HG02642 (cell line): ENCODE measurements at regions not wholly inside any gene's neighbourhood (a gene's known extent, or its start where the extent isn't known, plus 50 kb on each side); places are given as distances from the start of the nearest gene placed in this dataset.
A peak's percentile ranks its signal among the peaks of the same experiment; 100 is the strongest.
"Not testable (repeated sequence)": the region's sequence is repeated elsewhere in the genome, so short reads cannot be mapped to it uniquely, and the experiment has no call there.

Experiments used
- ATAC-seq: cut with Tn5 transposase; IDR thresholded peaks from one replicate; pipeline ENCODE4 v1.9.1; 2021; ENCODE audit warnings: mild to moderate bottlenecking; ENCODE audit not compliant: unreplicated experiment, poor library complexity

DNA sequence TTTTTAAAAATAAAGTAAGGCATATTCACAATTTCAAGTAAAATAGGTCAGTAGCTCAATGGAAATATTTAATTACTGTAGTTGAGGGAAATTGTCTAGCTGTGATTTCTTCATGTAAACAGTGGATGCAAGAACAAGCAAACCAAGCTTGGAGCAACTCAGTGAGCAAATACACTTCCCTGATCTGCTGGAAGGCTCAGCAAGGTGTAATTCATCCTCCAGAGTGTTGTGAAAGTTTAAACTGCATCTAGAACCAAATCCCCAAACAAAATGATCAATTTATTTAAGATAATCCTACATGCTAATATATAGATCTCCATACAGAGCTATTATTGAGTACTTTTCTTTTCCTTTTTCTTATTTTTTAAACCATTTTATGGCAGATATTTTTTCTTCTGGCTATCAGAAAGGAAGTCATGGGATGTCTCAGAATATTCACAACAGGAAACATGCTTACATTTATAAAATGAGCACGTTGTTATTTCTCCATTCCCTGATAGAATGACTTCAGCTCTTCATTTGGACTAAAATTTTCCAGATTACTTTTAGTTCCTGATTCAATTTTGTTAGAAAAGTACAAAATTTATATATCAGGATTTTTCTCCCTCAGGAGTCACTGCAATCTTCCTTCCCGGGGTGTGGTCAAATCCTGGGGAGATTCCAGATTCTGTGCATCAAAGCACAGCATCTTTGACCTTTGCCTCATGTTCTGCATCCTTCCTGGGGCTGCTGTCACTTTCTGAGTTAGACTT, 219.2 kb upstream of the ELL2 start:
- no peak for ATAC-seq

DNA sequence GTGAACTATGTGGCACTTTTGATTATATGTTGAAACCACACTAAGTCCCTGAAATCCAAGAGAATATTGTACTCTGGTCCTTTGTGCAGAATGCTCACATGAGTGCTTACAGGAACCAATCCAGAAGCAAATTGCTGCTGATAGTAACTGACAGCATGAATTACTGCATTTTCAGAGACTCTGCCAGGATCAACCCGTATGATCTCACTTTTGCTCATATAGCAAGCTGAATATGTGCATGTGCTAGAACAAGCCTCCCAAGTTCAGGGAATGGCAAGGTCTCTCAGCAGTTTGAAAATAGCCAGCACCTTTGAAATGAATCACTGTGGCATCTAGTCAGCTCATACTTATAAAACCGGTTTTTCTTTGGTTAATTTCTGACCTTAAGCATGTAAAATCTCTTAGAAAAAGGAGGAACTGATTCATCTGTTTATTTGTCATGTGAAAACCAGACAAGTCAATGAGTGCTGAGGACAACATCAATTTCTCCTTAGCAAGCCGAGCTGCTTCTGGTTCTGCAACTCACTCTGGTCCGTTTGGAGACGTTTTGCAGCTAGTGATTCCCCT, 215.7 kb upstream of the ELL2 start:
- peak; percentile 87 for ATAC-seq

DNA sequence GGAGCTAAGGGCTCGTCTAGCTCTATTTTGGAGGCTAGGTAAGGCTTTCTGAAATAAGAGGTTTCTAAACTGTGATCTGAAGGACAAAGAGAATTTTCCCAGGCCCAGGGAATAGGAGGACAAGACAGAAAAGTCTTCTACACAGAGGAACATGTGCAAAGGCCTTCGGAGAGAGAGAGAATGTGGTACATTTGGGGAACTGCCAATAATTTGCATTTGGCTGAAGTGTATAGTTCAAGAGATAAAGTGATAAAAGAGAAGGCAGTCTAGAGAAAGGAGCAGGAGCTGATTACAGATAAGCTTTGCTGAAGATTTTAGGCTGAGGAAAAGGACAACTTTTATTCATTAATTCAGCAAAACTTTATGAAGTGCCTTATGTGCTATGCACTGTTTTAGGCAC, 214.4 kb upstream of the ELL2 start:
- ATAC-seq = no peak

DNA sequence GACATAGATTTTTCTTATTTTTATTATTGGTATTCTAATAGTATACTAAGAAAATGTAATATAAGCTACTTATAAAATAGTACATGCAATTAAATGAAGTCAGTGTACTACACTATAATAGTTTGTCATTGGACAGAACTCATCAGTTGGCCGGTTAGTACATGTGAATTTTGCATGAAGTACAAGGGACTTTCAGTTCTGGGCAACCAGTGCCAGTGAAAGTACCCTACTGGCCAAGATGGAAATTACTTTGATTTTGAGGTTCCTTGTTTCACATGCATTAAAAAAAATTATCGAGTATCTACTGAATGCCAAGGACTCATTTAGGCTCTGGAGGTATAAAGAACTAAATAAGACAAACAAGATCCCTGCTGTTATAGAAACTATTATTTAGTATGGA, 213.4 kb upstream of the ELL2 start:
- ATAC-seq = no peak

DNA sequence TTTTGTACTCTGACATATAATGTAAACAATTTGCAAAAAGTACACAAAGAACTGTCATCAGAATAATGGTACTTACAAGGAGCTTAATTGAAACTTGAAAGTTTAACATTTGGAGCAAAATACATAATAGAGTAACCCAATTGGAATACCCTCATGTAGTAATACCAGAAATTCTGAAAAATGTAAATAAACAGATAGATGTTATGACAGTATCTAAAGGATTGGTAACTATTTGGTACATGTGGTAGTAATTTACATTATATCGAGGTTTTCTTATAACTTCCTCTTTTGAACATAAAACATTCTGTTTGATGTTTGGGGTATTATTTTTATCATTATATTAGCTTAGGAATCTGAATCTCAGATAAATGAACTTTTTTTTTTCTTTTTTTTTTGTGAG, 211.7 kb upstream of the ELL2 start:
- no peak for ATAC-seq

DNA sequence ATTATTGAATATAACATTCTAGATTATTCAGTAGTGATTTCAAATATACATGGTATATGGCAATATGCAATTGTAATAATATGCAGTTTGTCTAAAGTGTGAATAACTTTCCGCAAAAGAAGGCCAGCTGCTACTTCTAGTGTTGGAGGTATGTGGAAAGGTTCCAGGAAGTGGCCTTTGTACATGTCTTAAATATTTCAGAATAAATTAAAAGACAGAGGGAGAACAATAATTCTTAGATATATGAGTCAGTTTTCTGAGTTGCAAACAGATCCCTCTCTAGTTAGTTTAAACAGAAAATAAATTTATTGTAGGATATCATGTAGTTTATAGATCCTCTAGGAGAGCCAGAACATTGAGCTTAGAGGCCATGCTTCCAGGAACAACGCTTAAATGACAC, 210.8 kb upstream of the ELL2 start:
- no peak for ATAC-seq

DNA sequence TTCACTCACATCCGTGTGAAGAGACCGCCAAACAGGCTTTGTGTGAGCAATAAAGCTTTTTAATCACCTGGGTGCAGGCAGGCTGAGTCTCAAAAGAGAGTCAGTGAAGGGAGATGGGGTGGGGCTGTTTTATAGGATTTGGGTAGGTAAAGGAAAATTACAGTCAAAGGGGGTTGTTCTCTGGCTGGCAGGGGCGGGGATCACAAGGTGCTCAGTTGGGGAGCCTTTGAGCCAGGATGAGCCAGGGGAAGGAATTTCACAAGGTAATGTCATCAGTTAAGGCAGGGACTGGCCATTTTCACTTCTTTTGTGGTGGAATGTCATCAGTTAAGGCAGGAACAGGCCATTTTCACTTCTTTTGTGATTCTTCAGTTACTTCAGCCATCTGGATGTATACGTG, 210.3 kb upstream of the ELL2 start:
- not testable (repeated sequence) for ATAC-seq

DNA sequence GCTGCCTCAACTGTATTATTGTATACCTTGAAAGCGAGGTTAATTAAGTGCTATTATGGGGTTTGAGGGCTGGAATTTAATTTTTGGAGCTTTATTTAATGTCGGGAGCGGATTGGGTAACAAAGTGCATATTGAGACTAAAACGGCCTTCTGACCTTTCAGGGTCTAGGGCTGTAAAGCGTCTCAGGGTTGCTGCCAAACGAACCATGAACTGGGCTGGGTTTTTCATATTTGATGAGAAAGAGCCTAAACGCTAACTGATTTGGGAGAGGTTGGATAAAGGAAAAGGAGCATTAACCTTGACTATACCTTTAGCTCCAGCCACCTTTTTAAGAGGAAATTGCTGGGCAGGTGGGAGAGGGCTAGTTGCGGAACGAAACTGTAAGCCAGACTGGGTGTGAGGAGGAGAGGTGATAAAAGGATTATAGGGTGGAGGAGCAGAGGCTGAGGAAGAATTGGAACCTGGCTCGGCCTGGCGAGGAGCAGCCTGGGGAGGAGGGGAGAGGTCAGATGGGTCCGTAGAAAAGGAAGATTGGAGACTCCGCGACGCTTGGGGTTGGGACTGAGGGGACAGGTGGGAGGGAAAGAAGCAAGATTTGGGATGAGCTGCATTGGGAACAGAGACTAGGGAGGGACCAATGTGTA, 209.0 kb upstream of the ELL2 start:
- ATAC-seq = not testable (repeated sequence)

DNA sequence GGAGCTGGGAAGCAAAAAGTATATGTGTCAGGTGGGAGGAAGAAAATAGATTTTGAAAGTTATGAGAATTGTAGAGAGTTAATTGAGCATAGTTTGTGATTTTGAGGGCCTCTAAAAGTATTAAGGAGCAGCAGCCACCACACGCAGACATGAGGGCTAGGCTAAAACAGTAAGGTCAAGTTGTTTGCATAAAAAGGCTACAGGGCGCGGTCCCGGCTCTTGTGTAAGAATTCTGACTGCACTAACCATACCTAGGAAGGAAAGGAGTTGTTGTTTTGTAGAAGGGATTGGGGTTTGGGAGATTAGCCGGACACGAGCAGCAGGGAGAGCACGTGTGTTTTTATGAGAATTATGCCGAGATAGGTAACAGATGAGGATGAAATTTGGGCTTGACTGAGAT, 207.2 kb upstream of the ELL2 start:
- not testable (repeated sequence) for ATAC-seq

DNA sequence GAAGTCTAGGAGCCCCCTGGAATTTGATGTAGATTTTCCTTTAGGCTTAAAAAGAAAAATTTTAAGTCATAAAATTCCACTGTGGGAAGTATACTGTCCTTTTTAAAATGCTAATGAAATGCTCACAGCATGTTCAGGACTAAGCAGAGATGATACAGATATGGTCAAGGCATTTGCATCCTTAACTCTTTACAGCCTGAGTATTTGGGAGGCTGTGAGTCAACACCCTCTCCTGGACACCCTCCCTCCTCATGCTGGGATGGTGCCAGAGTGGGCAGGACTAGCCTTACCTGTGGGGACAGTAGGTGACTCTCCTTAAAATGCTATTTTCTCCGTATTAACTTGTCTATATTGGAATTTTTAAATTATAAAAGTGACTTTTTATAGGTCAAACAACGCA, 197.4 kb upstream of the ELL2 start:
- no peak for ATAC-seq

DNA sequence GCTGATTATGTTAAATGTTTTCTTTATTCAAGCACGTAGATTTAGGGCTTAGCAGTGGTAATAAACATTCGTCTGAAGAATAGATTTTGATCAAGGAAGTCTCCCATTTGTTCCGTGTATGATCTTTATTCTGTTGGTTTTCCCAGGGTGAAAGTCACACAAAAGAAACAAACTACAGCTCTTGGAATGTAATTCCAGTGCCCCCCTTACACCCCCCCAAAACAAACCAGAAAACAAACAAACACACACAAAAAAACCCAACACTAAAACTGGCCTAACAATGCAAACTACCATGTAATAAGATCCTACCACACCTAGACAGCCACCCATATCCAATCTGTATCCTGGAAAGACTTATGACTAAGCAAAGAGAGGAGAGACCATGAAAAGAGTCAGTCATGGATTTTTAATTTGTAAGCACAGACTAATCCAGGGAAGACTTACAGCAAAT, 196.2 kb upstream of the ELL2 start:
- no peak for ATAC-seq

DNA sequence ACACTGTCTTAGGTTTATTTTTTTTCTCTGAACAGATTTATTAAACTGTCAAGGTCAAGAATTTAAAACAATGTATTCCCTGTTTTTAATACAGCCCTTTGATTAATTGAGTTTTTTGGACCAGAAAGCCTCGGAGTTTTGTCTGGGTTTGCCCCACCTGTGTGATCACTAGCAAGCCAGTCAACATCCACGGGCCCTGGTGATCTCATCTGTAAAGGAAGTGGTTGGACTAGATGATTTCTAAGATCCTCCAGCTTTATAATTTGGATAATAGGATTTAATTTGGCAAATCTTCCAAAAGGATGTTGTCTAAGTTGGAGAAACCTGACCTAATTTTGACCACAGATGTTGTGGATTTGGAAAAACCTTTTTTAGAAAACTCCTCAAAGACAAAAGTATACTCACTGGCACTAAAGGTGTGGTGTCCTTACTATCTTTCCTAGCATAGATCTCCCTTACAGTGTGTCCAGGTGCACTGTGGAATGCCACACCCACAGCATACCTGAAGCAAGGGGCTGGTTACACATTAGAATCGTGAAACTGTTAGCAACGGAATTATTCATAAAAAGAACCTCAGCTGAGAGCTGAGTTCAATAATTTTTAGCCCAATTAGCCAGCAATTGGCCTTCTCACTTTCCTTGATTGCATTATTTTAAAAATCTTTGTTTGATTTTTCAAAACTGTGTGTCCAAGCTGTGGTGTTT, 195.6 kb upstream of the ELL2 start:
- ATAC-seq = no peak

DNA sequence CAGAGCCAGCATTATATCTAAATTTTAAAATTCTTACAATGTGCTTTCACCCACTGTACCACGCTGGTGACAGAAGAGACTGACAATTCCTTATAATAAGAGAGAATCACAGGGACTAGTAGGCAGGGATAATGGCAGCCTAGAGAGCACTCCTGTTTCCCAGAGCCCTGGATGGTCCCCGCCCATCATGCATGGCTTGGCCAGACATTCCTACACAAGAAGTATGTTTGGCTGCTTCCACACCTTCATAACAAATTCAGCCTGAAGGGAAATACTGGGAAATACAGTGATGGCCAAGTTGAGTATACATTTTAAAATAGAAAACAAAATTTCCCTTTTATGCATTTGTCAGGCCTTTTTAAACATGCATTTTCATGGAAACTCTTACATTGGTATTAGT, 193.5 kb upstream of the ELL2 start:
- no peak for ATAC-seq

DNA sequence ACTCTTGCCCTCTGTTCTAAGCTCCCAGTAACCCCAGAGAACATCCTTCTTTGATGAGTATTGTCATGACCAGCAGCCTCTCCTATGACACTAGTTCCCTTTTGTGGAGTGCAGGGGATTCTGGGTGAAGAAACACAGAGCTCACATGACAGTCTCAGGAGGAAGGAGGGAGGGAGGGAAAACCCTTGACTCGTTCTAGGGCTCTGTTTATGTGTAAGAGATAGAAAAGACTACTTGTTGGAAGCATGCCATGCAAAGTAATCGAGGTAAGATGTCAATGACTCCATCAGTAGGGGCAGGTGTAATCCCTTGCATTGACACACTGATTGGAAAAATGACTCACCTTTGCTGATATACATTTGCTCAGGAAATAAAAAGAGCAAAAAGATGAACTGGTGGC, 190.2 kb upstream of the ELL2 start:
- ATAC-seq = no peak

DNA sequence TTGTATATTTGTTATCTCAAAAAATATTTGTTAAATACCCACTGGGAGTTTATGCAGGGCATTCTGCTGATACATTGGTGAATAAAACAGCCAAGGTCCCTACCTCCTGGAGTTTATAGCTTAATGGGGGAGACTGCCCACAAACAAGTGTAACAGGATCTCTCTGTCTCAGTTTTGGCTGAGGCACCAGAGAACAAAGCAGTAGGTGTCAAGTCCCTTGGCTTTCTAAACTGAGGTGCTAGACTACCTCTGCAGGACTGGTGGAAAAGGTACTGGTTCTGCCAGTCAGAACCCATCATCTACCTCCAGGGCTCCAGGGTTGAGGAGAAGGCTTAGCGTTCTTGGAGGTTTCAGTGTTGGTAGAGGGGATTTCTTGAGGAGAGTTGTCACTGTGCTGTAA, 188.4 kb upstream of the ELL2 start:
- ATAC-seq = no peak

DNA sequence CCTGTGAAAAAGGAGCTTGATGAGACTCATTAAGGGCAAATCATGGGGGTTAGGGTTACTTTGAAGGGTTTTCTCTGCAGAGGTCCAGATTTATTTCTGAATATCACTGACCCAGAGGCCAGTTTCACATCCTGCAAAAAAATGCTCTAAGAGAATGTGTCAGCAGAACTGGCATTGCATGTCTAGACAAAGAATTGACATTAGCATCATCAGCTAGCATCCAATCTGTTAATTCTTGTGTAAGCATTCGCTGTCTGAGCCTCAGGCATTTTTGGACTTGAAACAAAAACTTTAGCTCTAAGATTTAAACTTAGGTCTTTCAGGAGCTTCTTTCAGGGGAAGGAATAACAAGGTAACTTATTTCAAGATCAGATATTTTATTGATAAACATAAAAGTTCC, 187.9 kb upstream of the ELL2 start:
- no peak for ATAC-seq

DNA sequence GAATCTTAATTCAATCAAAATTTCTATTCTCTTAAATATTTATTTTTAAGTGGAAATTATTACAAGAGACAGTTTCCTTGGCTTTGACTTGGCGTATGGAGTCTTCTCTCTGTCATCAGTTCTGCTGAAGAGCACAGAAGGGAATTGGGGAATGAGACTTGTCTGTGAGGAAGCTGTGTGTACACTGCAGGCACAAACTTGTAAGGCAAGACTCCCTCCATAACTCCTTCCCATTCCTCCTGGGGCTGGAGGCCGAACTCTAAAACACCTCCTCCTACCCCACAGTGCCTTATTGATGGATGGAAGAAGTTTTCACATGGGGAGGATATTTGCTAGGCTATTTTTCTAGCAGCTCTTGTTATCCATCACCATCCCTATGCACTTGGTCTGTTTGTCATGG, 187.4 kb upstream of the ELL2 start:
- no peak for ATAC-seq

DNA sequence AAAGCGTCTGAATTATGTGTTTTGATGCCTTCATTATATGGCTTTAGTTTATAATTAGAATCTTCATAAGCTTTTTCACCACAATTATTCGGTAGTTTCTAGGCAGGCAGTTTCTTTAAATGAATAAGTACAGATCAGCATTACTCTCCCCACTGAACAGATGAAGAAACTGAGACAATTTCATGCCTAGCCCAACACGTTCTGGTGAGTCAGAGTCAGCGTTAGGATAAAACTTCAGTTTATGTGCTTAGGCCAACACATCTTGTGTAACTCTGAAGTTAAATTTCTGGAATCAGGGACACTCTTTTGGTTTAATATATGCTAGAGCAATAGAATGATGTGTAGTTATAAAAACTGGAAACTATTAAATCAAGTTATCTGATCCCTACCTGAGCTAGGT, 186.7 kb upstream of the ELL2 start:
- no peak for ATAC-seq

DNA sequence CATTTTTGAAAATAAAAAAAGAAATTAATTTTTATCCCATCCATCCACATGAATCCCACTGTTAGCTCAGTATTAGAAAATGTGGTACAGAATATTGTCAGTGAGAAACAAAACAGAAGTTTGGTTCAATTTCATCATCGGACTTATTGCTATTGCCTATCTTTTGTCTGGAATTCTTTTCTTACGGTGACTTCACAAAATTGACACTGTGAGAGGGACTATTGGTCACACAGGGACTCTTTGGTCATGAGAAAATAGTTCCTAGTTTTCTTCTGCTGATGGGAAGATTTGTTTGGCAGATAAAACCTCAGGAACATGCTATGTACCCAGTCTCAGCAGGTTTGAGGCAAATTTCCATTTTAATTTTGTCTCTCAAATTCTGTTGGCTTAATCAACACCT, 186.2 kb upstream of the ELL2 start:
- no peak for ATAC-seq

DNA sequence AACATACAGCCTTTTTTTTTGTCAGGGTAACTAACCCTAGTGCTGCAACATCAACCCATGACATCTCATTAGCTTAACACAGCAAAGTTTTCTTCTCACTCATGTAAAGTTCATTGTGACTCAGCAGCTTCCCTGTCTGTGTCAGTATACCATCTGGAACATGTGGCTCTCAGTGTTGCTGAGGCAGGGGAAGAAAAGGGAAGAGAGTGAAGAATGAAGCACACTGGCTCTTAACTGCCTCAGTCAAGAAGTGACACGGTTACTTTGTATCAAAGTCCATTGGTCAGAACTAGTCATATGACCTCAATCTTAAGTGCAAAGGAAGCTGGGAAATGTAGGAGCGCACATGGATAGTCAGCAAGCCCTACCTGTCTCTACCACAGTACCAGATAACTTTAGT, 185.0 kb upstream of the ELL2 start:
- ATAC-seq = peak; percentile 80

DNA sequence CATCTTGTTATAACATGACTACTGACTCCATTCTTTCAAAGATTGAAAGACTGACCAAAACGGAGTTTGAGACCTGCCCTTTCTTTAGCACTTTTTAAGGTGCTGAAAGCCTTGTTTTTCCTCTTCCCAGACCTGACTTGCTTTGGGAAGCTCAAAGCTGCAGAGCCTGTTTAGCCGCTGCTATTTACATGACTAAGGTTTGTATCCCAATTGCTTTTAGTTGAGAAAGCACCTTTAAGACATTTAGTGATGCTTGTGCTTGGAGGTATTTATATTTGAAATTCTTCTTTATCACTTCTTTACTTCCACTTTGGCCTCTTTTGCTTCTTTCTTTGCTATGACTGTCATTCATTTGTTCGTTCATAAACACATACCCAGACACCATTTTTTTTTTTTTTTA, 182.6 kb upstream of the ELL2 start:
- no peak for ATAC-seq
